Heart right ventricle (tissue), 16 donors: ENCODE measurements at regions not wholly inside any gene's neighbourhood (a gene's known extent, or its start where the extent isn't known, plus 50 kb on each side); places are given as distances from the start of the nearest gene placed in this dataset.

Experiments
- ATAC-seq, 8 donors: fragments of 200-7000 bp; cut with Tn5 transposase; one replicate each; pipeline ENCODE4 v1.9.1; 2020; ENCODE audit warnings: mild to moderate bottlenecking in 8 of 8, moderate library complexity in 8 of 8, moderate number of reproducible peaks in 1 of 8
- DNase-seq, 2 donors: peaks; one replicate each; pipeline ENCODE4 v3.0.0-alpha.2; 2020
- H3K27ac ChIP-seq, 10 donors: fragments of 200-600 bp; sonication (generic) in 2 of 10; one replicate each; pipeline versions ENCODE4 v1.5.0 to v1.8.0; 2020 to 2022; ENCODE audit warnings: mild to moderate bottlenecking in 3 of 10
- H3K27me3 ChIP-seq, 7 donors: fragments of 200-600 bp; one replicate each; pipeline ENCODE4 v1.8.0; 2021 to 2022; ENCODE audit warnings: mild to moderate bottlenecking in 2 of 7
- H3K36me3 ChIP-seq, 9 donors: fragments of 200-600 bp; sonication (generic) in 1 of 9; one replicate each; pipeline versions ENCODE4 v1.5.0 to v1.8.0; 2020 to 2022; ENCODE audit warnings: mild to moderate bottlenecking in 2 of 9
- H3K4me1 ChIP-seq, 9 donors: fragments of 200-600 bp; sonication (generic) in 1 of 9; one replicate each; pipeline versions ENCODE4 v1.5.0 to v1.8.0; 2020 to 2022; ENCODE audit warnings: mild to moderate bottlenecking in 4 of 9
- H3K4me3 ChIP-seq, 10 donors: fragments of 200-600 bp; sonication (generic) in 2 of 10; one replicate each; pipeline versions ENCODE4 v1.5.0 to v1.8.0; 2020 to 2022; ENCODE audit warnings: mild to moderate bottlenecking in 7 of 10, moderate library complexity in 2 of 10
- H3K9me3 ChIP-seq, 11 donors: fragments of 200-600 bp in 10 of 11; sonication (generic) in 2 of 11; one replicate each; pipeline versions ENCODE4 v1.5.0 to v1.8.0; 2013 to 2022; ENCODE audit warnings: mild to moderate bottlenecking in 2 of 11, control low read depth in 1 of 11, moderate library complexity in 1 of 11
- CTCF ChIP-seq, 9 donors: fragments of 200-600 bp; sonication (generic) in 2 of 9; IDR thresholded peaks; one replicate each; pipeline versions ENCODE4 v1.5.0 to v1.8.0; 2021 to 2022; ENCODE audit warnings: antibody characterized with exemption in 9 of 9, mild to moderate bottlenecking in 5 of 9, moderate library complexity in 1 of 9
- WGBS, 2 donors: extraction: QIAGEN DNeasy Blood & Tissue Kit; methylation state at CpG; one replicate each; pipeline ENCODE4 v1.1.7; 2013; ENCODE audit warnings: inconsistent platforms in 1 of 2; 5-methylcytosine and 5-hydroxymethylcytosine counted together
- intact Hi-C, 10 donors: fragments of 100-400 bp; cut with DNase I; formaldehyde crosslinking; loops; one replicate each; pipeline versions ENCODE4 v1.11.1 to v1.14.2; 2022
- donor health status: Arrhythmogenic right ventricular cardiomyopathy.
- donor health status: ischemic (EF 13 %, LVEDD 7.1; RV severe dilation, severe dysfunction).
- donor health status: healthy with polysubstance abuse.
- donor health status: DM: no; HTN: yes; CAD: no.
- donor health status: DM: no; HTN: no; CAD: no.
- donor health status: ischemic (EF 25% LVEDD 6.9; RV normal size, moderate dysfunction).
- donor health status: ischemic (EF 25% LVEDD 5.7; RV mildly dilated, moderate dysfunction).
- donor health status: healthy.
- donor health status: DM: yes; HTN: yes; CAD: no.
- donor health status: Ischemic cardiomyopathy.
- donor health status: ischemic (EF 35%, LVEDD 5.7; RV mildly dilated, moderate dysfunction).
- donor health status: nonischemic (EF 11% LVEDD 7.7; RV severe dilation, severe dysfunction).
- donor health status: DM: yes; HTN: yes; CAD: no.
- donor health status: PGD.
- donor health status: ischemic (EF 29% LVEDD 5.4; RV normal size, mild dysfunction).
- donor health status: nonischemic (EF 23%, LVEDD 6.1; RV moderate dilation, normal function).

- Histone ChIP-seq H3K4me1 (no peaks in the 10 kb centered on the region), H3K9me3 (no peaks in the 10 kb centered on the region), H3K27ac (no peak overlapping the region), H3K36me3 (no peaks in the 10 kb centered on the region), H3K27me3 (peaks cover 0 to 3% (median 0%) of the 10 kb centered on the region in 7 donors), H3K4me3 (no peak overlapping the region)
- no peak for TF ChIP-seq CTCF (IDR thresholded peaks at IDR 0.05)
- intact Hi-C loops = no loop called here
- WGBS, 2 donors = 77 to 78% methylated on average over 5 of the region's 5 CpGs
- DNase-seq = no peak
- no peak for ATAC-seq
Measured at GRCh38 chr10:109696981-109697775, 226.1 kb downstream of the XPNPEP1 start.

- intact Hi-C loops = no loop called here
- H3K27me3 ChIP-seq = peaks cover 0 to 3% (median 0%) of the 10 kb centered on the region in 7 donors
- 83 to 87% methylated on average over 2 of the region's 2 CpGs for WGBS, 2 donors
- H3K4me3 ChIP-seq = no peak overlapping the region
- no peaks in the 10 kb centered on the region for H3K36me3 ChIP-seq
- H3K9me3 ChIP-seq = no peaks in the 10 kb centered on the region
- TF ChIP-seq CTCF (IDR thresholded peaks at IDR 0.05) = no peak
- no peak for DNase-seq
- ATAC-seq = no peak
- no peak overlapping the region for H3K27ac ChIP-seq
- H3K4me1 ChIP-seq = no peaks in the 10 kb centered on the region
Measured at GRCh38 chr10:109696462-109696861, 226.8 kb downstream of the XPNPEP1 start.

- Histone ChIP-seq H3K4me3 (no peak overlapping the region), H3K36me3 (no peaks in the 10 kb centered on the region), H3K4me1 (no peaks in the 10 kb centered on the region), H3K27ac (no peak overlapping the region), H3K9me3 (no peaks in the 10 kb centered on the region), H3K27me3 (peaks cover 0 to 3% (median 0%) of the 10 kb centered on the region in 7 donors)
- no peak for TF ChIP-seq CTCF (IDR thresholded peaks at IDR 0.05)
- no peak for DNase-seq
- ATAC-seq = no peak
- intact Hi-C loops = no loop called here
Measured at GRCh38 chr10:109695988-109696387, 227.3 kb downstream of the XPNPEP1 start.

- no peak overlapping the region for H3K27ac ChIP-seq
- H3K36me3 ChIP-seq = no peaks in the 10 kb centered on the region
- H3K4me1 ChIP-seq = no peaks in the 10 kb centered on the region
- ATAC-seq (no peak), DNase-seq (no peak)
- 0 to 10% methylated on average over 1 of the region's 1 CpG for WGBS, 2 donors
- intact Hi-C loops = no loop called here
- peaks cover 0 to 26% (median 0%) of the 10 kb centered on the region in 11 donors for H3K9me3 ChIP-seq
- H3K27me3 ChIP-seq = no peaks in the 10 kb centered on the region
- TF ChIP-seq CTCF (IDR thresholded peaks at IDR 0.05) = no peak
- H3K4me3 ChIP-seq = no peak overlapping the region
Measured at GRCh38 chr10:109689785-109690184, 233.5 kb downstream of the XPNPEP1 start.
